Lung (tissue), 12 donors: ENCODE measurements at regions not wholly inside any gene's neighbourhood (a gene's known extent, or its start where the extent isn't known, plus 50 kb on each side); places are given as distances from the start of the nearest gene placed in this dataset. TPM values are rescaled to one million over a fixed set of nuclear protein-coding genes. Genes with fewer than 3 reads are reported as not detected.
"Not testable (repeated sequence)": the region's sequence is repeated elsewhere in the genome, so short reads cannot be mapped to it uniquely, and the experiment has no call there.

Experiments
- ATAC-seq: fragments of 200-7000 bp; cut with Tn5 transposase; one replicate; pipeline ENCODE4 v1.9.1; 2020; ENCODE audit warnings: moderate number of reproducible peaks; ENCODE audit not compliant: insufficient read depth, low FRiP score
- DNase-seq, 3 donors: peaks; one replicate each; pipeline ENCODE4 v3.0.0-alpha.2; 2013 to 2017
- H3K27ac ChIP-seq, 2 donors: one replicate each; pipeline ENCODE4 v1.5.1; 2013; ENCODE audit warnings: mild to moderate bottlenecking in 2 of 2, moderate library complexity in 2 of 2, control low read depth in 1 of 2, inconsistent platforms in 1 of 2, low read depth in 1 of 2, low read length in 1 of 2
- H3K27me3 ChIP-seq, 3 donors: one replicate each; pipeline ENCODE4 v1.5.1; 2013; ENCODE audit warnings: low read length in 2 of 3; ENCODE audit not compliant: control insufficient read depth in 3 of 3, insufficient read depth in 3 of 3
- H3K36me3 ChIP-seq, 4 donors: one replicate each; pipeline ENCODE4 v1.5.1; 2013; ENCODE audit warnings: low read length in 4 of 4, mild to moderate bottlenecking in 1 of 4, moderate library complexity in 1 of 4; ENCODE audit not compliant: control insufficient read depth in 4 of 4, insufficient read depth in 4 of 4
- H3K4me1 ChIP-seq, 5 donors: one replicate each; pipeline ENCODE4 v1.5.1; 2013; ENCODE audit warnings: low read length in 5 of 5, mild to moderate bottlenecking in 2 of 5, moderate library complexity in 1 of 5; ENCODE audit not compliant: control insufficient read depth in 5 of 5, insufficient read depth in 5 of 5
- H3K4me3 ChIP-seq: one replicate; pipeline ENCODE4 v1.5.1; 2013; ENCODE audit warnings: mild to moderate bottlenecking, control low read depth, moderate library complexity
- H3K9ac ChIP-seq, 2 donors: one replicate each; pipeline ENCODE4 v1.5.1; 2013; ENCODE audit warnings: low read length in 2 of 2, control low read depth in 1 of 2; ENCODE audit not compliant: insufficient read depth in 1 of 2
- H3K9me3 ChIP-seq, 4 donors: one replicate each; pipeline ENCODE4 v1.5.1; 2013; ENCODE audit warnings: low read length in 3 of 4, mild to moderate bottlenecking in 1 of 4, moderate library complexity in 1 of 4; ENCODE audit not compliant: control insufficient read depth in 4 of 4, insufficient read depth in 3 of 4
- WGBS, 2 donors: extraction: QIAGEN DNeasy Blood & Tissue Kit; methylation state at CpG; one replicate each; pipeline ENCODE4 v1.1.7; 2013; 5-methylcytosine and 5-hydroxymethylcytosine counted together
- small RNA-seq: library from RNA; depleted of rRNA; stranded (forward); fragments of <200 nt; gene quantifications from one replicate; pipeline ENCODE3, GENCODE V24; 2014; ENCODE audit warnings: low replicate concordance
- TF ChIP-seq, protein P1 (sequence below): IDR thresholded peaks from 2 replicates; pipeline ENCODE4 v1.5.1; 2012; ENCODE audit warnings: mild to moderate bottlenecking; ENCODE audit errors: control extremely low read depth, extremely low read depth
- donor health status: control.
- donor health status: control.
- donor health status: Bipolar disorder and iron deficiency.
- donor health status: healthy.
- donor health status: DM: yes; HTN: yes; CAD: no.

GRCh38 chr4:150018257-150018656, 60.0 kb upstream of the DCLK2 start:
- Histone ChIP-seq H3K9me3 (no peaks in the 10 kb centered on the region), H3K27ac (no peak overlapping the region), H3K4me1 (no peaks in the 10 kb centered on the region), H3K4me3 (no peak overlapping the region), H3K36me3 (no peaks in the 10 kb centered on the region), H3K9ac (no peak overlapping the region), H3K27me3 (no peaks in the 10 kb centered on the region)
- TF ChIP-seq, protein P1, sequence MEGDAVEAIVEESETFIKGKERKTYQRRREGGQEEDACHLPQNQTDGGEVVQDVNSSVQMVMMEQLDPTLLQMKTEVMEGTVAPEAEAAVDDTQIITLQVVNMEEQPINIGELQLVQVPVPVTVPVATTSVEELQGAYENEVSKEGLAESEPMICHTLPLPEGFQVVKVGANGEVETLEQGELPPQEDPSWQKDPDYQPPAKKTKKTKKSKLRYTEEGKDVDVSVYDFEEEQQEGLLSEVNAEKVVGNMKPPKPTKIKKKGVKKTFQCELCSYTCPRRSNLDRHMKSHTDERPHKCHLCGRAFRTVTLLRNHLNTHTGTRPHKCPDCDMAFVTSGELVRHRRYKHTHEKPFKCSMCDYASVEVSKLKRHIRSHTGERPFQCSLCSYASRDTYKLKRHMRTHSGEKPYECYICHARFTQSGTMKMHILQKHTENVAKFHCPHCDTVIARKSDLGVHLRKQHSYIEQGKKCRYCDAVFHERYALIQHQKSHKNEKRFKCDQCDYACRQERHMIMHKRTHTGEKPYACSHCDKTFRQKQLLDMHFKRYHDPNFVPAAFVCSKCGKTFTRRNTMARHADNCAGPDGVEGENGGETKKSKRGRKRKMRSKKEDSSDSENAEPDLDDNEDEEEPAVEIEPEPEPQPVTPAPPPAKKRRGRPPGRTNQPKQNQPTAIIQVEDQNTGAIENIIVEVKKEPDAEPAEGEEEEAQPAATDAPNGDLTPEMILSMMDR: no peak
- ATAC-seq (no peak), DNase-seq (no peak)
- 93 to 94% methylated on average over 1 of the region's 1 CpG for WGBS, 2 donors

DNA sequence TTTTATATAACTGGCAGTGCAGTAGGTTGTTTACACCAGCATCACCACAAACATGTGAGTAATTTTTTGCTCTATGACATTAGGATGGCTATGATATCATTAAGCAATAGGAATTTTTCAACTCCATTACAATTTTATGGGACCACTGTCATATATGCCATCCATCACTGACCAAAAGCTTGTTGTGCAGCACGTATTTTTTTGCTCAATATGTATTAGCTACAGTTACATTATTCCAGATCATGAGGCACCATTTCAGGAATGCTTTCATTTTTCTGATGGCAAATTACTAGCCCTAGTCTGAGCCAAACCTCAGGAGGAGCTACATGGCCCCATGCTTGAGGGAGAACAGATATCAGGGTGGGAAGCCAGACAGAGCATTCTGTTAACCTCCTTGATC, 56.8 kb upstream of the DCLK2 start:
- Histone ChIP-seq H3K27me3 (no peaks in the 10 kb centered on the region), H3K36me3 (no peaks in the 10 kb centered on the region), H3K4me1 (no peaks in the 10 kb centered on the region), H3K4me3 (no peak overlapping the region), H3K9ac (no peak overlapping the region), H3K9me3 (no peaks in the 10 kb centered on the region), H3K27ac (no peak overlapping the region)
- WGBS, 2 donors: 89 to 94% methylated on average over 1 of the region's 1 CpG
- no peak for DNase-seq
- no peak for ATAC-seq
- TF ChIP-seq, protein P1: no peak

DNA sequence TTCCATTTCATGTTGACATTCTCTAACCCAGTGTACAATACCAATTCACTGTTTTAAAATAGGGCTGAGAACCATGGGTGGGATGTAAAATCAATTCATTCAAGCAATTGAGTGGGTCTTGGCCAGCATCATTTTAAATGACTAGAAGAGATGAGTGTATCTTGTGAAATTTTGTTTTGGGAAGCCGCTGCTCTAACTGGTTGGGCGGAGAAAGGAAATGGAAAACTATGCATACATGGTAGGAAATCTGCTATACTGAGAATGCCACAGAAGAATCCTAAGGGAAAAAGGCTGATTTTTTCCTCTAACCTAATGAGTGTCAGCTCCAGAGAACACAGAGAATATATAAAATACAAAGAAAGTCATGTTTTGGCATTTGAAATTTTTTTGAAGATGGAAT, 54.8 kb upstream of the DCLK2 start:
- Histone ChIP-seq H3K9me3 (peaks cover 0 to 7% (median 3%) of the 10 kb centered on the region in 4 donors), H3K27me3 (no peaks in the 10 kb centered on the region), H3K27ac (no peak overlapping the region), H3K9ac (no peak overlapping the region), H3K36me3 (no peaks in the 10 kb centered on the region), H3K4me1 (no peaks in the 10 kb centered on the region), H3K4me3 (no peak overlapping the region)
- DNase-seq: no peak
- no peak for ATAC-seq
- TF ChIP-seq, protein P1: no peak
- 86 to 93% methylated on average over 2 of the region's 2 CpGs for WGBS, 2 donors

GRCh38 chr4:150026987-150027386, 51.3 kb upstream of the DCLK2 start:
- H3K4me1 ChIP-seq, H3K36me3 ChIP-seq, ATAC-seq, H3K9ac ChIP-seq, DNase-seq, H3K4me3 ChIP-seq, H3K27me3 ChIP-seq, H3K27ac ChIP-seq, H3K9me3 ChIP-seq: not testable (repeated sequence)

Small RNAs in the stretch of these regions (small RNA-seq; reads per million reads assigned to genes)
- gene RNA5SP167 (not detected), gene RNU6-1230P (not detected)
